ENCODE measurements at regions not wholly inside any gene's neighbourhood (a gene's known extent, or its start where the extent isn't known, plus 50 kb on each side); places are given as distances from the start of the nearest gene placed in this dataset.

DNA sequence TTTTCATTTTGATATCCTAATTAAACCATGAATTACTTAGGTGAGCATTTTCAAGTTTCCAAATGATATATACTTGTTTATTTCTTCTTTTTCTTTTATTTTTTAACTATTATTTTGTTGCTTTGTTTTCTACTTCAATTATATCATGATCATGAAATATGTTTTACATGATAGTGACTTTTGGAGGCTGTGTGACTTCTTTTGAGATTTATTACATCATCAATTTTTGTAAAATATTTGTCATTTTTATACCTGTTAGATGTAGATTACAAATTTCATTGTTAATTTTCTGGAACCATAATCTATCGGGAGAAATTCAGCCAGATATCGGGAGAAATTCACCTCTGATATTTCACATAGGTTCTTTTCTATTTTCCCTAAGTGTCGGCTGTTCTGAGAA lies 228.6 kb downstream of the RAD51AP2 start:
- H3K4me3 ChIP-seq (ENCODE audit: low read depth, low read length): no peak overlapping the region
- H3K4me1 ChIP-seq: no peaks in the 10 kb centered on the region
- H3K27me3 ChIP-seq (ENCODE audit: control insufficient read depth, insufficient read depth, low read length): no peaks in the 10 kb centered on the region
- H3K9ac ChIP-seq: no peak overlapping the region
- H3K4me2 ChIP-seq (ENCODE audit: low read length): no peak overlapping the region
- no peaks in the 10 kb centered on the region for H3K79me2 ChIP-seq
- TF ChIP-seq, protein P1, sequence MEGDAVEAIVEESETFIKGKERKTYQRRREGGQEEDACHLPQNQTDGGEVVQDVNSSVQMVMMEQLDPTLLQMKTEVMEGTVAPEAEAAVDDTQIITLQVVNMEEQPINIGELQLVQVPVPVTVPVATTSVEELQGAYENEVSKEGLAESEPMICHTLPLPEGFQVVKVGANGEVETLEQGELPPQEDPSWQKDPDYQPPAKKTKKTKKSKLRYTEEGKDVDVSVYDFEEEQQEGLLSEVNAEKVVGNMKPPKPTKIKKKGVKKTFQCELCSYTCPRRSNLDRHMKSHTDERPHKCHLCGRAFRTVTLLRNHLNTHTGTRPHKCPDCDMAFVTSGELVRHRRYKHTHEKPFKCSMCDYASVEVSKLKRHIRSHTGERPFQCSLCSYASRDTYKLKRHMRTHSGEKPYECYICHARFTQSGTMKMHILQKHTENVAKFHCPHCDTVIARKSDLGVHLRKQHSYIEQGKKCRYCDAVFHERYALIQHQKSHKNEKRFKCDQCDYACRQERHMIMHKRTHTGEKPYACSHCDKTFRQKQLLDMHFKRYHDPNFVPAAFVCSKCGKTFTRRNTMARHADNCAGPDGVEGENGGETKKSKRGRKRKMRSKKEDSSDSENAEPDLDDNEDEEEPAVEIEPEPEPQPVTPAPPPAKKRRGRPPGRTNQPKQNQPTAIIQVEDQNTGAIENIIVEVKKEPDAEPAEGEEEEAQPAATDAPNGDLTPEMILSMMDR (IDR thresholded peaks at IDR 0.05): no peak
- no peak overlapping the region for H3K27ac ChIP-seq
- H3K9me3 ChIP-seq (ENCODE audit: control insufficient read depth, low read length): no peaks in the 10 kb centered on the region
- H3K36me3 ChIP-seq (ENCODE audit: control insufficient read depth, insufficient read depth, low read length): no peaks in the 10 kb centered on the region
- H2AFZ ChIP-seq: no peak overlapping the region

DNA sequence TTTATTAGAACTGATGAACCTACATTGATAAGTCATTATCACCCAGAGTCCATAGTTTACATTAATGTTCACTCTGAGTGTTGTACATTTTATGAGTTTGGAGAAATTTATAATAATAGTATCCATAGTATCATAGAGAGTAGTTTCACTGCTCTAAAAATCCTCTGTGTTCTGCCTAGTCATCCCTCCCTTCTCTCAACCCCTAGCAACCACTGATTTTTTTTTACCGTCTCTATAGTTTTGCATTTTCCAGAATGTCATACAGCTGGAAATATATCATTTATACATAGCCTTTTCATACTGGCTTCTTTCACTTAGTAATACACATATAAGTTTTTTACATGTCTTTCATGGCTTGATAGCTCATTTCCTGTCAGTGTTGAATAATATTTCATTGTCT lies 231.1 kb downstream of the RAD51AP2 start:
- TF ChIP-seq, protein P1 (IDR thresholded peaks at IDR 0.05): no peak
- Histone ChIP-seq H3K9ac (no peak overlapping the region), H3K36me3 (ENCODE audit: control insufficient read depth, insufficient read depth, low read length) (no peaks in the 10 kb centered on the region), H3K4me2 (ENCODE audit: low read length) (no peak overlapping the region), H3K4me1 (no peaks in the 10 kb centered on the region), H3K4me3 (ENCODE audit: low read depth, low read length) (no peak overlapping the region), H3K27ac (no peak overlapping the region), H3K27me3 (ENCODE audit: control insufficient read depth, insufficient read depth, low read length) (no peaks in the 10 kb centered on the region), H2AFZ (no peak overlapping the region), H3K79me2 (no peaks in the 10 kb centered on the region), H3K9me3 (ENCODE audit: control insufficient read depth, low read length) (no peaks in the 10 kb centered on the region)

DNA sequence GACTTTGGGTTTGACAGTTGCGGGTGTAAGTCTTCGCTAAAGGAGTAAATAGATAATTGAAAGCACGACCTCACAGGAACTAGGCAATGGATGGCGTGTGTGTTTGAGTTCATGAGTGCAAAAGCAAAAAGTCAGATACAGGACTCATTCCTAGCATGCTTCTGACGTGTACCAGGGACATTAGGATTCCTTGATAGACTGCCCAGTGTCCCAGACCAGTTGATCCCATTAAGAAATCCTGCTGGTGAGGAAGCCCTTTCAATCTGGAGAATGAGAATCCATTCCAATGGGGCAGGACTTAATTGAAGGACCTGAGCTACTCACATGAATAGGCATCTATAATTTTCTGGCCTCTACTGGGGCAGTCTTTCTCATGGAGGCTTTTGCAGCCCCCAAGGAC lies 235.4 kb downstream of the RAD51AP2 start:
- Histone ChIP-seq H3K27ac (no peak overlapping the region), H3K79me2 (no peaks in the 10 kb centered on the region)
- TF ChIP-seq, protein P1 (IDR thresholded peaks at IDR 0.05): no peak

DNA sequence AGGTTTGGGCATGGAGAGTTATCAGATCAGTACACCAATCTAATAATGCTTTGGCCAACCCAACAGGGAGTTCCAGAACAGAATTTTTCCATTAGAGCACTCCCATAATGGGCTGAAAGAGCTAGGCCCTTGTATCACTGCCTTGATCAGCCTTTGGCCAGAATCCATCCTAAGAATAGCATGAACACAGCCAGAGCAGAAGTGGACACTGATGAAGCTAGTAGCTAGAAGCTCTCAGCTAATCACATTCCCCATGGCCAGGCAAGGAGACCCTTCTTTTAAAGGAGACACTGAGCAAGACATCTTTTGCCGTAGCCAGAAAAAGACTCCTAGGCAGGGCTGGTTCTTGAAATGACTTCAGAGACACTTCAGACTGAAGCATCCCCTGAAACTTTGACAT lies 236.0 kb downstream of the RAD51AP2 start:
- TF ChIP-seq, protein P1 (IDR thresholded peaks at IDR 0.05): no peak
- Histone ChIP-seq H3K4me3 (ENCODE audit: low read depth, low read length) (no peak overlapping the region), H3K27ac (no peak overlapping the region), H3K36me3 (ENCODE audit: control insufficient read depth, insufficient read depth, low read length) (no peaks in the 10 kb centered on the region), H3K4me1 (no peaks in the 10 kb centered on the region), H3K9ac (no peak overlapping the region), H3K79me2 (no peaks in the 10 kb centered on the region), H3K9me3 (ENCODE audit: control insufficient read depth, low read length) (no peaks in the 10 kb centered on the region), H3K27me3 (ENCODE audit: control insufficient read depth, insufficient read depth, low read length) (no peaks in the 10 kb centered on the region), H3K4me2 (ENCODE audit: low read length) (no peak overlapping the region), H2AFZ (no peak overlapping the region)

More for the DNA sequence above, 235.4 kb downstream of the RAD51AP2 start:
- no peaks in the 10 kb centered on the region for H3K9me3 ChIP-seq (ENCODE audit: control insufficient read depth, low read length)
- H3K36me3 ChIP-seq (ENCODE audit: control insufficient read depth, insufficient read depth, low read length): no peaks in the 10 kb centered on the region
- H3K4me1 ChIP-seq: no peaks in the 10 kb centered on the region
- H3K4me3 ChIP-seq (ENCODE audit: low read depth, low read length): no peak overlapping the region
- no peaks in the 10 kb centered on the region for H3K27me3 ChIP-seq (ENCODE audit: control insufficient read depth, insufficient read depth, low read length)
- H3K4me2 ChIP-seq (ENCODE audit: low read length): no peak overlapping the region
- H3K9ac ChIP-seq: no peak overlapping the region
- H2AFZ ChIP-seq: no peak overlapping the region

DNA sequence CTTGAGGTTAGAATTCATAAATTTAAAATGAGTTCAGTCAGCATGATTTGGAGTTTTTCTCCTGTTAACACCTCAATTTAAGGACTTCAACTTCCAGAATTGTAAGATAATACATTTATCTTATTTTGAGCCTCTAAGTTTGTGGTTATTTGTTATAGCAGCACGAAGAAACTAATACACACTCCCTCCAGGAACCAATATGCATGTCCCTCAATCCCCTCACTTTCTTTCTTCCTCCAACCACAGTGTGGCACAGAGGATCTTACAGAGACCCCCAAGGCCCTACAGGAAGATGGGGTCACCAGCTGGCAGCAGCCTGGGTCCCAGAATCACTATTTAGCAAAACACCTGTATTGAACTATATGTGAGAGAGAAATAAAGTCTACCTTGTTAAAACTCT lies 242.0 kb downstream of the RAD51AP2 start:
- TF ChIP-seq, protein P1 (IDR thresholded peaks at IDR 0.05): no peak
- Histone ChIP-seq H3K79me2 (no peaks in the 10 kb centered on the region), H3K4me2 (ENCODE audit: low read length) (no peak overlapping the region), H3K4me3 (ENCODE audit: low read depth, low read length) (no peak overlapping the region), H3K9me3 (ENCODE audit: control insufficient read depth, low read length) (no peaks in the 10 kb centered on the region), H2AFZ (no peak overlapping the region), H3K36me3 (ENCODE audit: control insufficient read depth, insufficient read depth, low read length) (no peaks in the 10 kb centered on the region), H3K27ac (no peak overlapping the region), H3K4me1 (no peaks in the 10 kb centered on the region), H3K27me3 (ENCODE audit: control insufficient read depth, insufficient read depth, low read length) (no peaks in the 10 kb centered on the region), H3K9ac (no peak overlapping the region)

Measured in parathyroid adenoma (tissue), 2 donors.